ENCODE measurements at regions not wholly inside any gene's neighbourhood (a gene's known extent, or its start where the extent isn't known, plus 50 kb on each side); places are given as distances from the start of the nearest gene placed in this dataset. TPM values are rescaled to one million over a fixed set of nuclear protein-coding genes. Genes with fewer than 3 reads are reported as not detected.

Small RNA genes in the stretch of these regions (small RNA-seq; reads per million reads assigned to genes)
- gene CICP10 (ENCODE audit: insufficient read depth), result not detected
- not detected for gene SEPT14P2 (ENCODE audit: insufficient read depth)

Measured in H1 (cell line).